CD4-positive, alpha-beta T cell treated with Interleukin-12 subunit alpha and Interleukin-12 subunit beta, for 1 hour (primary cell): ENCODE measurements at regions not wholly inside any gene's neighbourhood (a gene's known extent, or its start where the extent isn't known, plus 50 kb on each side); places are given as distances from the start of the nearest gene placed in this dataset.

Experiments used
- DNase-seq: peaks from one replicate; pipeline ENCODE4 v3.0.0-alpha.2; 2020

DNA sequence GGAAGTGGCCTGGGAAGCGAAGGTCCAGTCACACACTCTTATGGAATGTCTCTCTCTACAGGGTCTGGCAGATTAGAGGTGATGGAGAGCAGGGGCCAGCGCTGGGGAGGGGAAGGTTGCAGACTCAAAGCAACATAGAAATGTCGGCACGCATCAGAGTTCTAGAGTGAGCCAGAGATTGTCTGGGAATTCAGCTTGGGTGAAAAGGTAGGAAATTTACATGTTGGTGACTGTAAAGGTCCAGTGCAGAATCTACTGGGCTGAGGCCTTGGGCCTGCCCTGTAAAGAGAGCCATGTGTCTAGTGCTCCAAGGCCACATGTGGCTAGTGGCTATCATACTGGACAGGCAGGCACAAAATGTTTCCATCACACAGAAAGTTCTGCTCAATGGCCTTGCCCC is 80.8 kb downstream of the FOXA2 start:
- DNase-seq, result no peak

DNA sequence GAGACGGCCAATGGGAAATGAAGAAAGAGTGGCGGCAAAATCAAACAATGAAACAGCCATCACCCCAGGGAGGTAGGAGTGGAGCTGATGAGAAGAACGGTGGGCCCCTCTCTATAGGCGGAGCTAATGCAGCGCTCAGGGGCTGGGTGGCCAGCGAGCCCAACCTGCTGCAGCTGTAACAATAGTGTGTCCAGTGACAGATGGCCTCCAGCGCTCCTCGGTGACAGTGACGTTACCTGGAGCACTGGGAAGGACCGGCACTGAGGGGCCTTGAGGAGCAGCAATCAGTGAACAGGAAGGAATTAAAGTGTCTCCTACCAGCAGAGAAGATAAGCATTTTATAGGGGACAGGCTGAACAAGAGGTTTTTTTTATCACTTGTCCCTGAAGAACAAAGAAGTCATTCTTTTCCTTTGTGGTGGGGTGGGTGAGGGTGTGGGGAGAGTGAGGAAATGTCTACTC is 81.6 kb downstream of the FOXA2 start:
- no peak for DNase-seq

DNA sequence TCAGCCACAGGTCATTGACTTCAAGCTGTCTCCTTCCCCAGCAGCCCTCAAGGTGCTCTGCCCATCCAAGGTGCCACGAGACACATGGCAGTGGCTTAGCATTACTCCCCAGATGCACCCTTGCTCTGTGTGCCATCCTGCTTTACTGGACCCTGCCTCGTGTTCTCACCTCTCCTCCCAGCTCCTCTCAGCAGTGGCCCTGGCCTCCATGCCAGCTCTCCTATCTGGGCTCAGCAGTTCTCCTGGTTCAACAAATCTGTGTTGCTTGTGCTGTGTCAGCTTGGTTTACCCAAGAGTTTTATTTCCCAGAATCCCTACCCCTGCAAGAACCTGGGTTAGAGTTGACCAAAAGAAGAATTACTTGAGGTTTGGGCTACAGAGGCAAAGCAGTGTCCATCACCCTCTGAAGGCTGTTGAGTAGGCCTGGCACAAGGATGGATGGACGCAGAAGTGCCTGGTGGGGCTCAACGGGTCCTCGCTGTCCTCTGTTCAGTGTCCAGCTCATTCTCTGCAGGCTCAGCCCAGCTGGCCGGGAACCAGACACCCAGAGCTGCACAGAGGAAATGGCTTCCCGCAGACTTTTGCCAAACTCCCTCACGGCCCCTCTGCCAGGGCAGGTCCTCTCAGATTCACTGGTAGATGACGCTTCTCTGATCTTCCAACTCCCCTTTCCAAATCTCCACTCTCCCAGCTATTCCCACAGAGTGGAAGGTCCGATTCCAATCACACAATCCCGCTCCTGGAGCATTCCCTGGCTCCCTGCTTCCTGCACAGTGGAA is 82.6 kb downstream of the FOXA2 start:
- DNase-seq, result no peak

DNA sequence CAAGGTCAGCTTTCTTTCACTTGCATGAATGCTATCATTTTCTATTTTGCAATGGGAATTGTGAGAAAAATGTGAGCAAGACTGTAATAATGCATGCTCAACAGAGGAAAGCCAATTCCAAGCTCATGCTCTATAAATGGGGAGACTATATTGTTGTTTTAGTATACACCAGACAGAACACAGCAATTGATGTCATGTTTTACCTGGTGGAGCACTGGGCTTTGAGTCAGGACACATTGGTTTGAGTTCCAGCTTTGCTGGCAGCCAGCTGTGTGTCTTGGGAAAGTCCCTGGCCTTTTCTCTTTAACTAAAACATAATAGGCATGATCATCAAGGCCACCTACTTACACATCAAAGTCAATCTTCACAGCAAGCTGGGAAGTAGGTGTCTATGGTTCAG is 83.3 kb downstream of the FOXA2 start:
- no peak for DNase-seq

DNA sequence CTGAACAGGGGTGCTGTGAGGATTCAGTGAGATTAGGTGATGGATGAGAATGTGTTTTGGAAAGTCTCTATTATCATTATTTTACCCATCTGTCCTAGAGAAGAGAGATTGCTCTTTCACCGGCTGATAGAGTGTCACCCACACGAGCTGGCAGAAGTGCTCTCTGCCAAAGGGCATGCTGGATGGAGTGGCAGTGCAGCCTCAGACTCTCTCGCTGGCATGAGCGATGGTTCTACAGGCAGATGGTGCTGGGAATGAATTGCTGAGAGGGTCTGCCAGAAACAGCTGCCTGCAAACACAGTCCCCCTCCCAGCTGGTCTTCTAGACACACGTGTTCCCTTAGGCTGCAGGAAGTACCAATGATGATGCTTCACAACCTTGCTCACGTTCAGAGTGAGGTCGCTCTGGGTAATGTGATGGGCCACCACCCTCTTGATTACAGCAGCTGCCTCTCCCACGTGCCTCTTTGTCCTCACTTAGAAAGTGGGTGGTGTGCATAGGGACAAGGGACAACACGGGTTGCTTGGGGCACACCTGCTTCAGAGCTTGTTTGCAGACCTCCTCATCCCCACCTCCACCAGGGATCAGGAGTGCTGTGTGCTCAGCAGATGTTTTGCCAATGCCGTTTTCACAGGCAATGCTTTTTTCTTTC is 84.7 kb downstream of the FOXA2 start:
- DNase-seq, result no peak

DNA sequence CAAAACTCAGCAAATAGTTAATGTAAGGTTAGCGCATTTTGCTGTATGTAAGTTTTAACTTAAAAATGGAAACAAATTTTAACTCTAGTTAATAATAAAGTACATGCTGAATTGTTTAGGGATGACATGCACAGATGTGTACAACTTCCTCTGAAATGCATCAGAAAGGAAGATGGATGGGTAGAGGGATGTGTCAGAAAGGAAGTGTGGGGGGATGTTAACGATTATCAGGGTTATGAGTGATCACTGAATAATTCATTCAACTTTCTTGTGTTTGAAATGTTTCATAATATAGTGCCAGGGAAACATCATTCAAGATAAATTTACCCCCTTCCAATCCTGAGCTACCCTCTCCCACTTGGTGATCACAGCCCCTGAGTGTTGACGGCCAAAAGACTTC is 87.6 kb downstream of the FOXA2 start:
- DNase-seq, result no peak

DNA sequence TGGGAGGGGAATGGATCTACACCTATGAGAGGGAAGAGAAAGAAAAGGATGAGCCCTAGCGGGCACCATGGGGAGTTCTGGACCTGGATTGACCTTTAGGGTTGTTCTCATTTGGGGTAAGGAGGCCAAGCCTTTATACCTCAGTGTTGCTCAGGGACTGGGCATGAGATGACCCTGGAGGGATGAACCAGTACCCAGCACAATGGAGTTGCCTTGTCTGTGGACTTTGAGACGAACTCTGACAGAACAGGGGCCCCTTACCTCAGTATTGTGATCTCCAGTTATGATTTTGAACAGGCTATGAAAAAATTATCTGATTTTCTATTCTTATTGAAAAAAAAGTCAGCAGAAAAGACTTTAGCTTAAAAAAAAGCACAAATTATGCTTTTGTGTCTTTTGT is 88.6 kb downstream of the FOXA2 start:
- no peak for DNase-seq

DNA sequence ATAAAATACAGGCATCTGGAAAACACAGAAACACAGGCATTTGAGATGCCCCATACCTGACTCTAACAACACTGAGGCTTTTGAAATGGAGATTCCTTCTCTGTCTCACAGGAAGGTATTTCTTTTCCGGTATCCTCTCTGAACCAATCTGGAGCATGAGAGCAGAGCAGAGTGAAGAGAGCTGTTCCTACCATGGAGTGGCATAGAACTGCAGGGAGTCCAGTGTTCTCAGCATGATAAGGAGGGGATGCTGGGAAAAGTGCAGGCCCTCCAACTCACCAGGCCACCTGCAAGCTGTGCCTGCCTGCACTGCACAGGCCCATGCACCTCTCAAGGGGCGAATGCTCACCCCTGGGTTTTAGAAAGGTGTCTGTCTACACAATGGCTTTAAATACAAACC is 89.2 kb downstream of the FOXA2 start:
- DNase-seq, result no peak

DNA sequence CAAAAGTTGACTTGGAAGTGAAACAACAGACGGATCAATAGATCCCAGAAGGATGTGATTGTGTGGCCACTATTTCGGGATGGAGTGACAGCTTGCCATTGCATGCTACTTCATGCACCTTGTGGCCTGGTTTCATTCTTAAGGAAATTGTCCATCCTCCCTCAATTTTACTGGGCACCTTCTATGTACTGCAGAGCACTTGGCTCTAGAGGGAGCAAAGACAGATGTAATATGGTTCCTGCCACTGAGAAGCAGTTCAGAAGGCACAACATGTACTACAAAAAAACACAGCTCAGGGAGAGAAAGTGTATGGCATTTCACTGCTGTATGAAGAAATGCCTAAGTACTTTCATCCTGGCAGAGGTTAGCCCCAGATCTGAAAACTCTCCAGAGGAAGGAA is 91.9 kb downstream of the FOXA2 start:
- no peak for DNase-seq

DNA sequence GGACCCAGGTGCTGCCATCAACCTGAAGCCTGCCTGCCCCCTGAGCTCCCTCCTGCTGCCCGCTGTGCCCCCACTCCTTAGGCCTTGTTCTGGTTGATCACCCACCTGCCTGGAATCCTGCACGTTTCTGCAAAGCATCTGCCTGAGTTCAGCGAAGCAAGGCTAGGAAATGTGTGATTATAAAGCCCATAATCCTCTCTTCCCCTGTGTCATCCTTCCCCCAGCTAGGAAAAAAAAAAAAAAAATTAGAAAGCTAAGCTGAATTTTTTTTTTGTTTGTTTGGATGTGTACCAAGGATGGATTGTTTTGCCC is 93.2 kb downstream of the FOXA2 start:
- no peak for DNase-seq

DNA sequence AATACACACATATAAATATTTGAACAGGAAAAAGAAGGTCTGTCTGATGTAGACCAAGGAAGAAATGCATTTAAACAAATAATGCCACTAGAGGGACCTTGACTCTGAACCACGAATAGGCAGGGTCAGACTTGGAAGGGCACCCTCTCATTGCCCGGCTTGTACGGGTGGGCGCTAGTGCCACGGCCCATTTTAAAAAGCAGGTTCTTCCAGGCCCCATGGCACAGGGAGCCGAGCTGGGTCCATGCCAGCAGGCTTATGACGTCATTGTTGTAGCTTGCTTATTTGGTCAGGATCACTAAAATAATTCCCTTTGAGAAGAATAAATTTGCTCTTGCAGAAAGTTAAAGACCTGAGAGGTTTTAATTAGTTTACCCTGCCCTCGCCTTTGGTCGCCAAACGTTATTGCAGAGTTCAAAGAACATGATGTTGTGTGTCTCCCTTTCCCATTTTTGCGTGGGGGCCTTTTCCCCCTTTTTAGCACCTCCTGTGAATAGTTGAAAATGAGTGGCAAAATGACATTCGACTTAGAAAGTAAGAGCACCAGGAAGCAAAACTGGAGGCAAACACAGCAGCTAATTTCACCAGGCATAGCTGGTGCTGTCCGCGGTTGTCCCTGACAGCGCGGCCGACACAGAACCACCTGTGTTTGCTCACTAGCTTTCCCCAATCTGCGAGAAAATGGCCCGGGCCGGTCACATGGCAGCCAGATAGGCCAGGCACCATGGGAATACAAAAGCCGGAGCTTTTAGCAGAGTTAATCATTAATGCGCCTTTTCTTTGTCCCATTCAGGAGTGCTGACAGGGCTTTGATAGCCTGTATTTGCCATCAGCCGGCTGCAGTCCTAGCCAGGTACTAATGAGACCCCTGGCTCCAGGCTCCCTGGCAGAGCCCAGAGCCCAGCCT is 93.8 kb downstream of the FOXA2 start:
- DNase-seq, result no peak

DNA sequence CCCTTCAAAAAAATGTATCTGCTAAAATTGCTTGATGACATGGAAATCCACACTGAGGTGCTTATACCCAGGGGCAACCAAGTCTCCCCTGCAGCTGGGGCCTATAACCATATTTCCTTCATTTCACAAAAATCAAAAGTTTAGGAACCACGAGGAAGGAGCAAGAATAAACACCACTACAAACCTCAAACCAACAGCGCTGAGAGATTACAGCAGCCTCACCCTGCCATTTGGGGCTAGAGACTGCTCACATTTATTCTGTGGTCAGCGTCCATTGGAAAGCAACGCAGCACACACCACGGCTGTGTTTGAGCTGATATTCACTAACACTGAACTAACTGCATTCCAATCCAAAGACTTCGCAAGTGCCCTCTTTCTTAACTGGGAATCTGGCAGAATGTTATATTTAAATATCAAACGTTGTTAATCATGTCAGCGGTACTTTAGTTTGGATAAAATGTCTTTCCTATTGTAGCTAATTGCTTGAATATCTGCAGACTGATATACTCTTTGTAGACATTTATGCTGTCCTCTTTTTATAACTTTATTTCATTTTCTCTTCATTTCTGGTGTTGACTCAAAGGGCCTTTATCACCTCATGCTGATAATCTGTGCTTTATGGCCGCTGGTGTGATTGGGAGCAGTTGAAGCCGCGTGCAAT is 94.6 kb downstream of the FOXA2 start:
- no peak for DNase-seq

DNA sequence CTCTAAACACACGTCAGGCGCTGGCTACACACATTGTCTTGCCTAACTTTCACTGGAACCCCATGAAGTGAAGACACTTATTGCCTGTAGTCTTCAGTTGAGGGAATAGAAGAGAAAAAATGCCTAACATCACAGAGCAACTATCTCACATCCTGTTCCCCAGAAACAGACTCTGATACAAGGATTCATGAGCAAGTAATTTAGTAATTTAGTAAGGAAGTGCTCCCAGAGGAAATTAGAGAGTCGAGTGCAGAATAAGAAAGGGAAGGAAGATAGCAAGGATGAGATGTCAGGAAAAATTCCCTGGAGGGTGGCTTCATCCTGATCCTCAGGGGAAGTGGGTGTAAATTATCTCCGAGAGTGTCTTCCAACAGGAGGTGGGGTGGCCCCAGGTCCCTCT is 104.0 kb downstream of the FOXA2 start:
- DNase-seq, result no peak

DNA sequence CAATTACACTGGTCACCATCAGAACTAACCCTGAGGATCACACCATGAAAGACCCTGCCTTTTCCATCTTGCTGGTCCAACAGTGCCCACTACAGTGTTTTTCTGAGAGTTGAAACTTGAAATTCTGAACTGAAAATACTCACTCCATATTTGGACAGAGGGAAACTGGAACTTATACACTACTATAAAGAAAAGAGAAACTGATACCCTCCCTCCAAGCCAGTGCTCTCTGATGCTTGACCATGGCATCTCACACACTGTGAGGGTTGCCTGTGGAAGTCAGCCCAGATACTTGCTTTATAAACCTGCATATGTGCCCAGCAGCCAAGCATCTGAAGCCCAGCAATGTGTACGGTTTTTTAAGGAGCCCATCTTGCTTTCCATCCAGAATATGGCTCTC is 108.7 kb downstream of the FOXA2 start:
- no peak for DNase-seq

DNA sequence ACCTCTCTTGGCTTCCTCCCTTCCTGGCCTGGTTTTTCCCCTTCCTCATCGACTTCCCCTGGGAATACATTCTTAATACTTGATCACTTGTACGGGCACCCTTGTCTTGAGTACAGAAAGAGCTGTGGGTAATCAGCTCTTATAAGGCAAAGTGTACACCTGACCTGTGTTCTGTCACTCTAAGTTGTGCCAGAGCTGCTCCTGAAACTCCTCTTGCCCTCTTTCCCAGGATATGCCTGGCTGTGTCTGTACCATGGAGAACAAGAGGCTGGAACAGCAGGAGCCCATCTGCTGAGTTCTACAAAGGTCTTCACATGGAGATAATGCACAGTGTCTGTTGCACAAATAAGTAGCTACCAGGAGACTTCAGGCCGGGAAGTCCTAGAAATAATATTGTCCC is 110.1 kb downstream of the FOXA2 start:
- DNase-seq, result no peak

DNA sequence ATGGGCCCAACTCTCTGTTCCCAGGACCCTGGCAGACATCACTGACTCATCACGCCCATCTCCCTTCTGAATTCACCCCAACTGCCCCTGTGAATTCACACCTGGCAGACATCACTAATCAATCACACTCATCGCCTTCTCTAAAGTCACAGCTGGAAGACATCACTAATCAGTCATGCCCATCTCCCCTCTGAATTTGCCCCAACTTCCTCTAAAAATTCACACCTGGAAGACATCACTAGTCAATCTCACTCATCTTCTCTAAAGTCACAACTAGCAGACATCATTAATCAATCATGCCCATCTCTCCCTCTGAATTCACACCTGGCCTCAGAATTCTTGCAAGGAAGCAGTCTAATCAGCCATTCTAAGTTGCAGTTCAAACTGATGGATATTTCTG is 111.1 kb downstream of the FOXA2 start:
- DNase-seq, result no peak

DNA sequence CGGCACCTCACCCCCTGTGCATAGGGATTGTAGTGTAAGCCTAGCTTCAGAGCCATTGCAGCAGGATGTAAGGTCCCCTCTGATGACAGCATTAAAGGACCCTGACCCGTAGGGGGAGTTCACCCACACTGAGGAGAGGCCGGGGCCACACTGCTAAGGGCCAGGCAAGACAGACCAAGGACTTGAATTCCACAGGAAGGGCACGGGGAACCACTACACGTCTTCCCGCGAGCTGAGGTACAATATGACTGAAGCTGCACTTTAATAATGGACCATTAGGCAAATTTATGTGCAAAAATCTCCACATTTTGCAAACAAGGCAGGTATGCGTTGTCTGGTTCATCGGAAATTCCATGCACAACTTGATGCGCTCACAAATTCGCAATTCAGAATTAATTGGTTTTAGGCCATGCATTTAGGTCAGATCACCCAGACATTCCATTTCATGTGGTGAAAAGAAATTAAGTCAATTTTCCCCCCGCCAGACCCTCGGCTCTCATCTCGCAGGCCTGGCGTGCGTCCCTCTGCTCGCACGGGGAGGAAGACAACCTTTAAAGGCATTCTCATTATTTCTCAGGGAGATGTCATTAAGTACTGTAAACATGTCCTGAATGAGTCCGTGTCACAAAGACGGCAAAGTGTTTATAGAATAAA is 111.8 kb downstream of the FOXA2 start:
- no peak for DNase-seq

DNA sequence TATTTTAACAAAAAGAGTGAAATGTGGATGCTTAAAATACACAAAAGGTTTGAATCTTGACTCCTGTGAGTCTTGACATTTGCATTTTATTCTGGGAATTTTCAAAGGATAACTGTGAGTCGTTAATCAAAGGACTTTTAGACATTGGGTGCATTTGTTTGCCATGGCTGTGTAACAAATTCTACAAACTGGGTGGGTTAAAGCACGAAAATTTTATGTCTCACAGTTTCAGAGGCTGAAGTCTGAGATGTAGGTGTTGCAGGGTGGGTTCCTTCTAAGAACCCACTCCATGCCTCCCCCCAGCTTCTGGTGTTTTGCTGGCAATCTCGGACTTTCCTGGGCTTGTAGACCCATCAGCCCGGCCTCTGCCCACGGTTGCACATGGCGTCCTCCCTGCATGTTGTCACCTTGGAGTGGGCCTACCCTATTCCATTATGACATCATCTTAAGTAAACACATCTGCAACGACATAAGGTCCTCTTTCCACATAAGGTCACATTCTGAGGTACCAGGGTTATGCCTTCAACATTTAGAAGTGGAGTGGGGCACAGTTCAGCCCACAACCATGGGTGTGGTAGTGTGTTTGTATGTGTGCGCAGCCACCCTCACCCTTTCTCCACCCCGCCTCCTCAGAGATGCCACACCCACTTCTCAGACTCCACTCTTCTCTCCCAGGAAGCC is 113.1 kb downstream of the FOXA2 start:
- no peak for DNase-seq

DNA sequence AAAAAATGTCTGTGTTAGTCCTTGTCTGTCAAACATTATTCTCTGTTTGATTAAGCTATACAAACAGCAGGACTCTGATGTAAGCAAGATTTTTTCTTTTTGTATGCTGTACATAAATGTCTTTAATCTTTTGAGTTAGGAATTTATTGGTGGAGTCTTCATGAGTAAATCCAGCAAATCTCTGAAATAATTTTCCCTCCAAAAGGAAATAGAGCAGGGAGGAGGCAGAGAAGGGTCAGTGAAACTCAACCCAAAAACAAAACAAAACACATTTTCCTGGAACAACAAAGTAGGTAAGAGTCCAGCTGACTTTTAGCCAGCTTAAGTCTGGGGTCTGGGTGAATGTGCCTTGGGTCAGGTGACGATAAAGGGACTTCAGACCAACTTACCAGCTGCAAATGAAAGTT is 113.7 kb downstream of the FOXA2 start:
- DNase-seq, result no peak

DNA sequence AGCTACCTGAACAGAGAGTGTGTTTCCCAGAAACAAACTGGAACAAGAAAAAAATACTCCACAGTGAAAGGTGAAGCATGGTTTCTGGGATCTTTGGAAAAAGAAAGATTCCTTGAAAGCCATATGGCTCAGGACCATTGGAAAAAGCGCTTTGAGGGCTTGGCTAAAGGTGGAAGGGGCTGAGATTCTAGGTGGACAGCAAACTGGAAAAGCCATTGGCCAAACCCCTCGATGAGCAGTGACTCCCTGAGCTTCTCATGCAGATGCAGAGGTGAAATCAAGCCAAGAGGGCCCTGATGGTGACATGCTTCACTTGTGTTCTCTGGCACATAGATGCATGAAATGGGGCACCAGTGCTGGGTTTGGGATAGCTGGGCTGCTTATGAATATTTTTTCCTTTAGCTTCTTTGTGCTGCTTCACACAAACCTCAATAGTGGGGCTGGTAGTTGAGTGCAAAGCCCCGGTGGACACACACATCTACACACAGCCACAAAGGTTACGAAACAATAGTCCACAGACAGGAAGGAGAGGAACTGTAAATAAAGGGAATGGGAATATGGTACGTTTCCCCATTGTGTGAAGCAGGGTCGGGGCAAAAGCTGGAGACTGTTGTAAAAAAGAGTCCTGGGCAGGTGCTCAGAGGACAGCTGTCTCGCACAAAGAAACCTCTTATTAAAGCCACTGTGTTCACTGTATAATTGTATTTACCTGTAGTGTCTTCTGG is 117.8 kb downstream of the FOXA2 start:
- no peak for DNase-seq

DNA sequence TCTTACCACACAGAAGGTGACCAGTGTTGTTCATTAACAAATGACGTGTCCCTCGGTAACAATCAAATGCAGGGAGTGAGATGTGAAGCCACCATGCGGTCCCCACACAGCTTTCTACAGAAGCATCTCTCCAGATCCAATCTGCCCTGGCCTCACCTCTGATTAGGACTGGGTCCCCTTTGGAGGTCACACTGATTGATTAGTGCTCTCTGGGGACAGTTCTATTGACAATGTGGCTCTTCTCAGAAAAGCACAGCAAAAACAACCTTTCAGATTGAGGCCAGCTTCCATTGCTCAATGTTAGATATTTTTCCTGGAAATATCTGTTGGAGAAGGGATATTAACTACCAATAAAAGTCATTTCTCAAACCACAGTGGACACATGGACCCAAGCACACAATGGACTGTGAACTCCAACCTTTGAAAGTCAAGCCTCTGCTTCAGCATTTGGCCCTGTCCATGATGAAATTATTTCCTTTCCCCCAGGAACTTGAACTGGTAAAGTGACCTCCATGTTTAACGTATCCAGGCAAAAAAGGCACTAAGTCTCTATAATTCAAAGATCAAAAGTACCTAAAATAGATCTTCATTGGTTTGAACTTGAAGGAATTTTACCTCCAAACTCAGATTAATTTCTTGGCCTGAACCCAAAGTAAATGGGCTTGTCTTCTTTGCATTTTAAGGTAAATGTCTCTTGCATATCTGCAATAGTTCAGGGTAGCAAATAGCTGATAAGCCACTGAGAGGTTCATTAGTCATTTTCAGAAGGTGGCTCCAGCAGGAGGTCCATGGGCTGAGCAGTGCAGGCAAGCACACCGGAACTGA is 118.5 kb downstream of the FOXA2 start:
- no peak for DNase-seq
